ENCODE measurements at regions not wholly inside any gene's neighbourhood (a gene's known extent, or its start where the extent isn't known, plus 50 kb on each side); places are given as distances from the start of the nearest gene placed in this dataset.
A peak's percentile ranks its signal among the peaks of the same experiment; 100 is the strongest.

- no peak for TF ChIP-seq CTCF (IDR thresholded peaks at IDR 0.05; ENCODE audit: insufficient read depth, low read length)
- DNase-seq (ENCODE audit: low read depth): no peak
These were observed 168.3 kb downstream of the PAH start for GRCh38 chr12:102748704-102749103.

GRCh38 chr12:102746963-102747362 is 170.1 kb downstream of the PAH start:
- no peak for TF ChIP-seq CTCF (IDR thresholded peaks at IDR 0.05; ENCODE audit: insufficient read depth, low read length)
- no peak for DNase-seq (ENCODE audit: low read depth)

More at GRCh38 chr12:102748704-102749103, 168.3 kb downstream of the PAH start:
- H3K4me3 ChIP-seq (ENCODE audit: low read depth, low read length): no peak overlapping the region

GRCh38 chr12:102745971-102746600 is 171.0 kb downstream of the PAH start:
- no peak for TF ChIP-seq CTCF (IDR thresholded peaks at IDR 0.05; ENCODE audit: insufficient read depth, low read length)
- no peak overlapping the region for H3K4me3 ChIP-seq (ENCODE audit: low read depth, low read length)
- no peak for DNase-seq (ENCODE audit: low read depth)

More at GRCh38 chr12:102746963-102747362, 170.1 kb downstream of the PAH start:
- no peak overlapping the region for H3K4me3 ChIP-seq (ENCODE audit: low read depth, low read length)

- no peak for DNase-seq (ENCODE audit: low read depth)
- no peak overlapping the region for H3K4me3 ChIP-seq (ENCODE audit: low read depth, low read length)
- no peak for TF ChIP-seq CTCF (IDR thresholded peaks at IDR 0.05; ENCODE audit: insufficient read depth, low read length)
These were observed 175.8 kb downstream of the PAH start for GRCh38 chr12:102741196-102741595.

- TF ChIP-seq CTCF (IDR thresholded peaks at IDR 0.05; ENCODE audit: insufficient read depth, low read length): no peak
- peak; percentile 28 for DNase-seq (ENCODE audit: low read depth)
These were observed 176.7 kb downstream of the PAH start for GRCh38 chr12:102740141-102740955.

GRCh38 chr12:102736328-102736727 is 180.7 kb downstream of the PAH start:
- no peak for TF ChIP-seq CTCF (IDR thresholded peaks at IDR 0.05; ENCODE audit: insufficient read depth, low read length)
- no peak for DNase-seq (ENCODE audit: low read depth)
- no peak overlapping the region for H3K4me3 ChIP-seq (ENCODE audit: low read depth, low read length)

More at GRCh38 chr12:102740141-102740955, 176.7 kb downstream of the PAH start:
- H3K4me3 ChIP-seq (ENCODE audit: low read depth, low read length): no peak overlapping the region
